Ovary (tissue), 7 donors: ENCODE measurements at regions not wholly inside any gene's neighbourhood (a gene's known extent, or its start where the extent isn't known, plus 50 kb on each side); places are given as distances from the start of the nearest gene placed in this dataset.

Experiments used
- DNase-seq, 5 donors: peaks; one replicate each; pipeline ENCODE4 v3.0.0-alpha.2; 2019 to 2020
- H3K27ac ChIP-seq, 2 donors: fragments of 200-600 bp; one replicate each; pipeline versions ENCODE4 v1.5.1 to v1.8.0; 2019 to 2022
- H3K27me3 ChIP-seq: fragments of 200-600 bp; one replicate; pipeline ENCODE4 v1.8.0; 2022
- H3K36me3 ChIP-seq: fragments of 200-600 bp; sonication (generic); one replicate; pipeline ENCODE4 v1.5.1; 2019
- H3K4me1 ChIP-seq: one replicate; pipeline ENCODE4 v1.8.1; 2013; ENCODE audit warnings: mild to moderate bottlenecking, moderate library complexity; ENCODE audit not compliant: insufficient read depth
- H3K4me3 ChIP-seq: fragments of 200-600 bp; sonication (generic); one replicate; pipeline ENCODE4 v1.5.1; 2017
- H3K9me3 ChIP-seq, 2 donors: fragments of 200-600 bp in 1 of 2; sonication (generic) in 1 of 2; one replicate each; pipeline versions ENCODE4 v1.5.1 to v1.8.1; 2013 to 2019; ENCODE audit warnings: mild to moderate bottlenecking in 1 of 2, moderate library complexity in 1 of 2
- EP300 ChIP-seq: sonication (generic); formaldehyde crosslinking; IDR thresholded peaks from one replicate; pipeline ENCODE4 v1.6.1; 2017; ENCODE audit warnings: antibody characterized with exemption
- POLR2A ChIP-seq: fragments of 450-650 bp; IDR thresholded peaks from one replicate; pipeline ENCODE4 v1.6.1; 2017; ENCODE audit warnings: antibody characterized with exemption, mild to moderate bottlenecking, moderate library complexity
- WGBS, 3 donors: extraction: QIAGEN DNeasy Blood & Tissue Kit in 1 of 3; methylation state at CpG; one replicate each; pipeline versions ENCODE4 v1.1.5 to v1.1.7; 2013 to 2017; 5-methylcytosine and 5-hydroxymethylcytosine counted together
- intact Hi-C, 4 donors: fragments of 100-400 bp; cut with DNase I; formaldehyde crosslinking; loops; one replicate each; pipeline versions ENCODE4 v1.11.0 to v1.15.1; 2022 to 2023
- TF ChIP-seq, protein P1 (sequence below), 3 donors: fragments of 450-650 bp in 2 of 3; fragments of 200-600 bp in 1 of 3; IDR thresholded peaks; one replicate each; pipeline versions ENCODE4 v1.5.1 to v1.8.0; 2016 to 2022; ENCODE audit warnings: antibody characterized with exemption in 3 of 3, mild to moderate bottlenecking in 1 of 3
- donor health status: DM: no; HTN: no; CAD: no; lungs with moderate emphysema.
- donor health status: DM: no; HTN: no; CAD: no.
- donor health status: Bipolar disorder and iron deficiency.
- donor health status: DM: no; HTN: no; CAD: no.
- donor health status: DM: yes; HTN: yes; CAD: no.

GRCh38 chr6:105966481-105966880, 119.7 kb upstream of the PRDM1 start:
- intact Hi-C loops, result no loop called here
- no peak overlapping the region for H3K4me3 ChIP-seq
- H3K36me3 ChIP-seq, result no peaks in the 10 kb centered on the region
- H3K27me3 ChIP-seq, result no peaks in the 10 kb centered on the region
- H3K9me3 ChIP-seq, result no peaks in the 10 kb centered on the region
- no peak overlapping the region for H3K27ac ChIP-seq
- TF ChIP-seq EP300, result no peak
- TF ChIP-seq, protein P1, sequence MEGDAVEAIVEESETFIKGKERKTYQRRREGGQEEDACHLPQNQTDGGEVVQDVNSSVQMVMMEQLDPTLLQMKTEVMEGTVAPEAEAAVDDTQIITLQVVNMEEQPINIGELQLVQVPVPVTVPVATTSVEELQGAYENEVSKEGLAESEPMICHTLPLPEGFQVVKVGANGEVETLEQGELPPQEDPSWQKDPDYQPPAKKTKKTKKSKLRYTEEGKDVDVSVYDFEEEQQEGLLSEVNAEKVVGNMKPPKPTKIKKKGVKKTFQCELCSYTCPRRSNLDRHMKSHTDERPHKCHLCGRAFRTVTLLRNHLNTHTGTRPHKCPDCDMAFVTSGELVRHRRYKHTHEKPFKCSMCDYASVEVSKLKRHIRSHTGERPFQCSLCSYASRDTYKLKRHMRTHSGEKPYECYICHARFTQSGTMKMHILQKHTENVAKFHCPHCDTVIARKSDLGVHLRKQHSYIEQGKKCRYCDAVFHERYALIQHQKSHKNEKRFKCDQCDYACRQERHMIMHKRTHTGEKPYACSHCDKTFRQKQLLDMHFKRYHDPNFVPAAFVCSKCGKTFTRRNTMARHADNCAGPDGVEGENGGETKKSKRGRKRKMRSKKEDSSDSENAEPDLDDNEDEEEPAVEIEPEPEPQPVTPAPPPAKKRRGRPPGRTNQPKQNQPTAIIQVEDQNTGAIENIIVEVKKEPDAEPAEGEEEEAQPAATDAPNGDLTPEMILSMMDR (IDR thresholded peaks at IDR 0.05), result no peak
- no peak for DNase-seq
- 96 to 100% (median 100%) methylated on average over 1 of the region's 1 CpG for WGBS, 3 donors
- no peaks in the 10 kb centered on the region for H3K4me1 ChIP-seq

GRCh38 chr6:105964979-105965760, 121.0 kb upstream of the PRDM1 start:
- Histone ChIP-seq H3K9me3 (no peaks in the 10 kb centered on the region), H3K4me3 (no peak overlapping the region), H3K36me3 (no peaks in the 10 kb centered on the region), H3K4me1 (no peaks in the 10 kb centered on the region), H3K27me3 (no peaks in the 10 kb centered on the region), H3K27ac (no peak overlapping the region)
- 32 to 58% (median 58%) methylated on average over 4 of the region's 4 CpGs for WGBS, 3 donors
- no peak for DNase-seq
- intact Hi-C loops, result no loop called here
- no peak for TF ChIP-seq POLR2A
- TF ChIP-seq EP300, result no peak

GRCh38 chr6:105954148-105954547, 132.0 kb upstream of the PRDM1 start:
- H3K9me3 ChIP-seq, result no peaks in the 10 kb centered on the region
- DNase-seq, result no peak
- no peak overlapping the region for H3K4me3 ChIP-seq
- TF ChIP-seq, protein P1 (IDR thresholded peaks at IDR 0.05), result no peak
- TF ChIP-seq POLR2A (no peak), EP300 (no peak)
- H3K27ac ChIP-seq, result no peak overlapping the region
- intact Hi-C loops, result no loop called here
- no peaks in the 10 kb centered on the region for H3K4me1 ChIP-seq
- 55 to 69% (median 57%) methylated on average over 4 of the region's 4 CpGs for WGBS, 3 donors
- H3K27me3 ChIP-seq, result no peaks in the 10 kb centered on the region
- no peaks in the 10 kb centered on the region for H3K36me3 ChIP-seq

DNA sequence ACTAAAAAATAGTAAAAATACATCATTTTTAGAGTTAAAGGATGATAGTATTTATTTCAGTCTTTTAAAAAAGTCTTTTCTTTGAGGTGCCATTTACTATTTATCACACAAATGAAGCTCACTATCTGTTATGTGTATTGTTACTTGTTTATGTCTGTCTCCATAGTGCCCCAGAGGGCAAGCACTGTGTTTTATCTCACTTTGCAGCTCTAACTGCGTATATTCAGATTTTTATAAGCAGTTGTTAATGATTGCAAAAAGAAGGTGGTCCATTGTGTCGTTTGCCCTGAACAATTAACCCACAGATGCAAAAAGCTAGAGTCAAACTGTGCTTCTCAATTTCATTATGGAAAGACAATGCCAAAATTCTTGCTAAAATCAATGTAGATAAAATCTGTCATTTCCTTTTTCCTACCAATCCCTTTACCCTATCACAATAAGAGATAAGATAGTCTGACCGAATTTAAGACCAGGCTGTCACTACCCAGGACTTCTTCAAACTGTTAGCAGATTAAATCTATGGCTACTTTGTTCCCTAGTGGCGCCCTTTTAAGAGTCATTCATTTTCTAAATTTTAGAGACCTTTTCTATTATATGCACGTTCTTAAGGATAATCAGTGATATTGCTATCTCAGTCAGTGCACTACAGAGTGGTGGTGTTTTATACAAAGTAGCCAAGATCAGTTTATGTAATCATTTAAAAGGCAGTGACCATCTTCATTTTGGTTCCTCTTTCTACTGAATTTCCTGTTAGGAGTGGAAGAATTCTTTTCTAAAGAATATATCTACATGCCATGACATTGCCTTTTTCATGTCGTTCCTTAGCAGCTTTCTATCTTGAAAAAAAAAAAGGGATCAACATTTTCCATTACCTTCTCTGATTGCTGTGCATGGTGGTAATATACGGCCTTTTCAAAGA, 133.1 kb upstream of the PRDM1 start:
- no peak for DNase-seq
- no peak overlapping the region for H3K27ac ChIP-seq
- no peak overlapping the region for H3K4me3 ChIP-seq
- H3K4me1 ChIP-seq, result no peaks in the 10 kb centered on the region
- TF ChIP-seq POLR2A (no peak), EP300 (no peak)
- TF ChIP-seq, protein P1 (IDR thresholded peaks at IDR 0.05), result no peak
- intact Hi-C loops, result no loop called here
- no peaks in the 10 kb centered on the region for H3K36me3 ChIP-seq
- no peaks in the 10 kb centered on the region for H3K9me3 ChIP-seq
- WGBS, 3 donors, result 69 to 74% (median 71%) methylated on average over 7 of the region's 7 CpGs
- H3K27me3 ChIP-seq, result no peaks in the 10 kb centered on the region
